HepG2 (cell line): ENCODE measurements at regions not wholly inside any gene's neighbourhood (a gene's known extent, or its start where the extent isn't known, plus 50 kb on each side); places are given as distances from the start of the nearest gene placed in this dataset.

ENCODE experiments used
- ATAC-seq: fragments of 200-7000 bp; cut with Tn5 transposase; 3 replicates; pipeline ENCODE4 v1.9.1; 2020; ENCODE audit warnings: mild to moderate bottlenecking, moderate library complexity
- BruUV-seq: library from RNA; stranded (reverse); fragments of 400-500 nt; replicated peaks from 2 replicates; lab custom pipeline; 2021; lab: Mats Ljungman, UMichigan
- CTCF ChIA-PET: fragments of 300-600 bp; formaldehyde crosslinking; extraction: SDS; loops from one replicate; lab custom pipeline; 2021; ENCODE audit warnings: low total read pairs, inconsistent platforms, low intra/inter-chr PET ratio; lab: Yijun Ruan, JAX
- POLR2A ChIA-PET: fragments of 350-600 bp; sonication (Branson Sonifier 250); formaldehyde crosslinking; loops from one replicate; lab custom pipeline; 2020; ENCODE audit warnings: antibody characterized with exemption, inconsistent platforms; lab: Yijun Ruan, JAX
- DNase-seq: peaks from one replicate; pipeline ENCODE4 v3.0.0-alpha.2; 2015; ENCODE audit warnings: low spot score
- FAIRE-seq: peaks from 3 replicates; lab custom pipeline; 2011; peaks lifted over from hg19 to GRCh38; lab: Jason Lieb, UNC
- H2AFZ ChIP-seq: one replicate; pipeline ENCODE4 v1.6.1; 2011; ENCODE audit warnings: low read length, inconsistent platforms
- H3K27ac ChIP-seq: fragments of 300-600 bp; 3 replicates; pipeline ENCODE4 v1.8.0; 2011; ENCODE audit warnings: mixed run types, mild to moderate bottlenecking, mixed read lengths, low read length, inconsistent platforms; ENCODE audit not compliant: insufficient read depth; ENCODE audit errors: extremely low read length
- H3K27me3 ChIP-seq, 2 experiments: fragments of 200-600 bp in 1 of 2; 2 replicates in 1 of 2; 3 replicates in 1 of 2; pipeline versions ENCODE4 v1.6.0 to v1.8.0; 2011; ENCODE audit warnings: low read length in 2 of 2, mild to moderate bottlenecking in 2 of 2, moderate library complexity in 2 of 2, inconsistent platforms in 1 of 2; ENCODE audit not compliant: insufficient read depth in 2 of 2, control insufficient read depth in 1 of 2
- H3K36me3 ChIP-seq, 2 experiments: fragments of 200-600 bp in 1 of 2; replicated peaks in 1 of 2; 2 replicates in 1 of 2; 3 replicates in 1 of 2; pipeline versions ENCODE4 v1.5.1 to v1.8.0; 2011; ENCODE audit warnings: low read length in 2 of 2, inconsistent platforms in 1 of 2; ENCODE audit not compliant: insufficient read depth in 2 of 2, control insufficient read depth in 1 of 2
- H3K4me1 ChIP-seq: 2 replicates; pipeline ENCODE4 v1.5.1; 2012; ENCODE audit warnings: low read length, inconsistent platforms; ENCODE audit not compliant: insufficient read depth
- H3K4me2 ChIP-seq: 2 replicates; pipeline ENCODE4 v1.6.0; 2011; ENCODE audit warnings: low read depth, low read length, inconsistent platforms
- H3K4me3 ChIP-seq, 3 experiments: fragments of 200-600 bp in 1 of 3; sonication (generic), shearing (Covaris generic) in 1 of 3; replicated peaks in 1 of 3; 2 replicates each; pipeline ENCODE4 v1.5.1; 2011 to 2016; ENCODE audit warnings: low read length in 3 of 3, inconsistent platforms in 2 of 3, low read depth in 2 of 3, mild to moderate bottlenecking in 2 of 3, control low read depth in 1 of 3, mixed read lengths in 1 of 3; ENCODE audit not compliant: insufficient read depth in 1 of 3
- H3K79me2 ChIP-seq: one replicate; pipeline ENCODE4 v1.6.1; 2011; ENCODE audit warnings: low read length, inconsistent platforms; ENCODE audit not compliant: insufficient read depth
- H3K9ac ChIP-seq: 2 replicates; pipeline ENCODE4 v1.6.0; 2011; ENCODE audit warnings: mild to moderate bottlenecking, low read depth, low read length, inconsistent platforms; ENCODE audit not compliant: insufficient read depth
- H3K9me3 ChIP-seq: 2 replicates; pipeline ENCODE4 v1.5.1; 2012; ENCODE audit warnings: mild to moderate bottlenecking, low read length
- H4K20me1 ChIP-seq: 2 replicates; pipeline ENCODE4 v1.6.0; 2011; ENCODE audit warnings: inconsistent platforms, mild to moderate bottlenecking, low read length, moderate library complexity; ENCODE audit not compliant: insufficient read depth
- ARID4A ChIP-seq: sonication (generic); formaldehyde crosslinking; IDR thresholded peaks from 2 replicates; pipeline ENCODE4 v1.5.0; 2020; ENCODE audit warnings: mild to moderate bottlenecking, missing genetic modification reagents, borderline replicate concordance
- ETV6 ChIP-seq: sonication (generic); formaldehyde crosslinking; conservative IDR thresholded peaks from 2 replicates; pipeline ENCODE4 v1.4.0; 2020; ENCODE audit warnings: missing genetic modification reagents
- FOSL1 ChIP-seq: sonication (generic); formaldehyde crosslinking; IDR thresholded peaks from 2 replicates; pipeline ENCODE4 v1.9.0; 2021; ENCODE audit warnings: missing genetic modification reagents, borderline replicate concordance
- FOXO1 ChIP-seq: sonication (generic); formaldehyde crosslinking; IDR thresholded peaks from 2 replicates; pipeline ENCODE4 v1.4.0; 2020; ENCODE audit warnings: missing genetic modification reagents
- ZNF598 ChIP-seq: sonication (generic); formaldehyde crosslinking; IDR thresholded peaks from 2 replicates; pipeline ENCODE4 v1.5.1; 2020; ENCODE audit warnings: mild to moderate bottlenecking, missing genetic modification reagents, borderline replicate concordance
- ZNF704 ChIP-seq: sonication (generic); formaldehyde crosslinking; IDR thresholded peaks from 2 replicates; pipeline ENCODE4 v1.8.1; 2023; ENCODE audit warnings: mild to moderate bottlenecking, inconsistent platforms, moderate library complexity, missing genetic modification reagents, borderline replicate concordance
- ZNF839 ChIP-seq: sonication (generic); formaldehyde crosslinking; IDR thresholded peaks from 2 replicates; pipeline ENCODE4 v1.4.0; 2020; ENCODE audit warnings: missing genetic modification reagents, mild to moderate bottlenecking, borderline replicate concordance
- WGBS: methylation state at CpG from one replicate; pipeline ENCODE4 v1.1.6; 2017; ENCODE audit warnings: low lambda C conversion rate; 5-methylcytosine and 5-hydroxymethylcytosine counted together
- in situ Hi-C: cut with HindIII; loops from 2 replicates; pipeline ENCODE4 v1.10.0; 2017; ENCODE audit warnings: low pct_unique_long_range_greater_than_20kb; ENCODE audit not compliant: extremely low pct_ligation_motif_present
- intact Hi-C: fragments of 100-400 bp; cut with micrococcal nuclease; formaldehyde crosslinking; loops from one replicate; pipeline ENCODE4 v1.10.0; 2022; ENCODE audit not compliant: unreplicated experiment

- Histone ChIP-seq H3K4me2 (no peak overlapping the region), H3K79me2 (no peaks in the 10 kb centered on the region), H3K36me3 (no peaks in the 10 kb centered on the region), H3K4me1 (no peaks in the 10 kb centered on the region), H4K20me1 (no peaks in the 10 kb centered on the region), H2AFZ (no peak overlapping the region), H3K27ac (no peak overlapping the region), H3K9ac (no peak overlapping the region), H3K9me3 (no peaks in the 10 kb centered on the region), H3K27me3 (no peaks in the 10 kb centered on the region), H3K4me3 (no peak overlapping the region)
- BruUV-seq: no TSS peak
- 0% methylated on average over 1 of the region's 2 CpGs for WGBS
- in situ Hi-C loops: no loop called here
- TF ChIP-seq FOXO1 (no peak), ZNF839 (CRISPR knock-in tag) (no peak), ETV6 (CRISPR knock-in tag) (no peak), ZNF704 (no peak), FOSL1 (CRISPR knock-in tag) (no peak), ZNF598 (CRISPR knock-in tag) (no peak), ARID4A (CRISPR knock-in tag) (no peak)
- ChIA-PET POLR2A (no interaction called here), CTCF (no interaction called here)
- intact Hi-C loops: no loop called here
- no peak for FAIRE-seq
- DNase-seq: no peak
- ATAC-seq: no peak
These were observed 158.8 kb upstream of the FAM47C start for GRCh38 chrX:36849407-36849806.
